ENCODE measurements at regions not wholly inside any gene's neighbourhood (a gene's known extent, or its start where the extent isn't known, plus 50 kb on each side); places are given as distances from the start of the nearest gene placed in this dataset.
"Not testable (repeated sequence)": the region's sequence is repeated elsewhere in the genome, so short reads cannot be mapped to it uniquely, and the experiment has no call there.

DNA sequence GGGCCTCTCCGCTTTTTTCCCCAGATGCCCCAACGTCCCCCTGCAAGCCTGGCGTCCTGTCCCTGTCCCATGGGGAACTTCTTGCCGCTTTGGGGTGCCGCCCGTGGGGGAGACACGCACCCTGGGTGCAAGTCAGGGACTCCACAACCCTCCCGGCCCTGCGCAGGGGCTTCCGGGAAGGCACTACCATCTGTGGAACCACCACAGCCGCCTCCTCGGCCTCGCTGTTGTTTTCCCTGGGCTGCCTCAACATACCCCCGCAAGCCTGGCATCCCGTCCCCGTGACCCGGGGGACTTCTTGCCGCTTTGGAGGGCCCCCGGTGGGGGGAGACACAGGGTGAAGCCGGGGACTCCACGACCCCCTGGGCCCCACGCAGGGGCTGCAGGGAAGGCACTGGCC lies 238.4 kb downstream of the TUBA3C start:
- Histone ChIP-seq H2AFZ (ENCODE audit: low read length) (no peak overlapping the region), H3F3A (ENCODE audit: insufficient read depth, low read length) (no peaks in the 10 kb centered on the region), H3K36me3 (replicated peaks; ENCODE audit: insufficient read depth, low read length) (no peaks in the 10 kb centered on the region), H3K79me2 (ENCODE audit: low read length) (no peaks in the 10 kb centered on the region), H3K9me3 (replicated peaks; ENCODE audit: insufficient read depth, low read length) (no peaks in the 10 kb centered on the region), H3K4me2 (ENCODE audit: low read depth, low read length) (no peak overlapping the region), H3K27ac (ENCODE audit: low read length) (no peak overlapping the region), H3K4me3 (ENCODE audit: low read length) (no peak overlapping the region), H3K9ac (ENCODE audit: low read length) (no peak overlapping the region), H3K9me2 (replicated peaks; ENCODE audit: insufficient read depth, low read length) (no peaks in the 10 kb centered on the region), H3K27me3 (replicated peaks; ENCODE audit: insufficient read depth, low read length) (no peaks in the 10 kb centered on the region), H3K4me1 (ENCODE audit: low read length) (no peaks in the 10 kb centered on the region), H4K20me1 (ENCODE audit: insufficient read depth, low read length) (no peaks in the 10 kb centered on the region)
- TF ChIP-seq EZH2phosphoT487 (IDR thresholded peaks at IDR 0.05; ENCODE audit: low read length), result no peak
- TF ChIP-seq, protein P1, sequence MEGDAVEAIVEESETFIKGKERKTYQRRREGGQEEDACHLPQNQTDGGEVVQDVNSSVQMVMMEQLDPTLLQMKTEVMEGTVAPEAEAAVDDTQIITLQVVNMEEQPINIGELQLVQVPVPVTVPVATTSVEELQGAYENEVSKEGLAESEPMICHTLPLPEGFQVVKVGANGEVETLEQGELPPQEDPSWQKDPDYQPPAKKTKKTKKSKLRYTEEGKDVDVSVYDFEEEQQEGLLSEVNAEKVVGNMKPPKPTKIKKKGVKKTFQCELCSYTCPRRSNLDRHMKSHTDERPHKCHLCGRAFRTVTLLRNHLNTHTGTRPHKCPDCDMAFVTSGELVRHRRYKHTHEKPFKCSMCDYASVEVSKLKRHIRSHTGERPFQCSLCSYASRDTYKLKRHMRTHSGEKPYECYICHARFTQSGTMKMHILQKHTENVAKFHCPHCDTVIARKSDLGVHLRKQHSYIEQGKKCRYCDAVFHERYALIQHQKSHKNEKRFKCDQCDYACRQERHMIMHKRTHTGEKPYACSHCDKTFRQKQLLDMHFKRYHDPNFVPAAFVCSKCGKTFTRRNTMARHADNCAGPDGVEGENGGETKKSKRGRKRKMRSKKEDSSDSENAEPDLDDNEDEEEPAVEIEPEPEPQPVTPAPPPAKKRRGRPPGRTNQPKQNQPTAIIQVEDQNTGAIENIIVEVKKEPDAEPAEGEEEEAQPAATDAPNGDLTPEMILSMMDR (IDR thresholded peaks at IDR 0.05; ENCODE audit: low read length), result no peak
- TF ChIP-seq EZH2 (optimal IDR thresholded peaks at IDR 0.05; ENCODE audit: low read depth, low read length), result no peak
- DNase-seq, result no peak

DNA sequence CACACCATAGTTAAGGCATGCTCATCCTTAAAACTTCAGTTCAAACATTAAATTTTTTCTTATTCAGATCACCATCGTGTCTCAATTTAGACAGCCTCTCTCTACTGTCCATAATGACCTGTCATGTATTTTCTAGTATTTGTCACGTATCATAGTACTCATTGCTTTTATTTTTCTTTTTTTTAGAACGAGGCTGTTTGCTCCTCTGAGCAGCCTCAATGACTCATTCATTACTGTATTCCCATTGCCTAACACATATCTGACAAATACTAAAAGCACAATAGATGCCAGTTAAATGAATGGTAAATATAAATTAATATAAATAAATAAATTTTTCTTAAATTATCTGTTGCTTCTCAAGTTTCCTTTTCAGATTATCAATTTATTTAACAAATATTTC lies 245.5 kb downstream of the TUBA3C start:
- no peak for DNase-seq
- Histone ChIP-seq H4K20me1 (ENCODE audit: insufficient read depth, low read length) (no peaks in the 10 kb centered on the region), H3K9me3 (replicated peaks; ENCODE audit: insufficient read depth, low read length) (no peaks in the 10 kb centered on the region), H3K4me3 (ENCODE audit: low read length) (no peak overlapping the region), H3K36me3 (replicated peaks; ENCODE audit: insufficient read depth, low read length) (no peaks in the 10 kb centered on the region), H3F3A (ENCODE audit: insufficient read depth, low read length) (no peaks in the 10 kb centered on the region), H3K9me2 (replicated peaks; ENCODE audit: insufficient read depth, low read length) (no peaks in the 10 kb centered on the region), H3K4me2 (ENCODE audit: low read depth, low read length) (no peak overlapping the region), H3K79me2 (ENCODE audit: low read length) (no peaks in the 10 kb centered on the region), H3K4me1 (ENCODE audit: low read length) (no peaks in the 10 kb centered on the region), H3K27me3 (replicated peaks; ENCODE audit: insufficient read depth, low read length) (no peaks in the 10 kb centered on the region), H3K27ac (ENCODE audit: low read length) (no peak overlapping the region), H3K9ac (ENCODE audit: low read length) (no peak overlapping the region), H2AFZ (ENCODE audit: low read length) (no peak overlapping the region)
- no peak for TF ChIP-seq EZH2phosphoT487 (IDR thresholded peaks at IDR 0.05; ENCODE audit: low read length)
- no peak for TF ChIP-seq EZH2 (optimal IDR thresholded peaks at IDR 0.05; ENCODE audit: low read depth, low read length)
- TF ChIP-seq, protein P1 (IDR thresholded peaks at IDR 0.05; ENCODE audit: low read length), result no peak

DNA sequence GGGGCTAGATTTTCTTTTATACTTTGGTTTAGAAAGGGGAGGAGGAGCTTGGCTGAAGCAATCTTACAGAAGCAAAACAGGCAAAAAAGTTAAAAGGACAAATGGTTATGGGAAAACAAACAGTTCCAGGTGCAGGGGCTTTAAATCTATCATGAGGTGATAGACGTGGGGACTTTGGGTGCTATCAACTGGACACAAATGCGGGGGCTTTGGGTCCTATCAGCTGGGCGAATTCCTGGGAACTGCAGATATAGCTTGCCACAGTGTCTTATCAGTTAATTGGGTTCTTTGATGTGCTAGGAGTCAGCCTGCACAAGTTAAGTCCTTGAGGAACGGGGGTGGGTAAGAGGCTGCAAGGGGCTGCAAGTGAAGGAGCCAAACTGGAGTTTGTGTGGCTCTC lies 260.6 kb downstream of the TUBA3C start:
- Histone ChIP-seq H3K4me2 (ENCODE audit: low read depth, low read length) (no peak overlapping the region), H3K9me2 (replicated peaks; ENCODE audit: insufficient read depth, low read length) (no peaks in the 10 kb centered on the region), H3F3A (ENCODE audit: insufficient read depth, low read length) (no peaks in the 10 kb centered on the region), H3K9ac (ENCODE audit: low read length) (no peak overlapping the region), H3K9me3 (replicated peaks; ENCODE audit: insufficient read depth, low read length) (no peaks in the 10 kb centered on the region), H2AFZ (ENCODE audit: low read length) (no peak overlapping the region), H3K27ac (ENCODE audit: low read length) (no peak overlapping the region), H3K4me1 (ENCODE audit: low read length) (no peaks in the 10 kb centered on the region), H4K20me1 (ENCODE audit: insufficient read depth, low read length) (no peaks in the 10 kb centered on the region), H3K79me2 (ENCODE audit: low read length) (no peaks in the 10 kb centered on the region), H3K4me3 (ENCODE audit: low read length) (no peak overlapping the region), H3K27me3 (replicated peaks; ENCODE audit: insufficient read depth, low read length) (no peaks in the 10 kb centered on the region), H3K36me3 (replicated peaks; ENCODE audit: insufficient read depth, low read length) (no peaks in the 10 kb centered on the region)
- TF ChIP-seq, protein P1 (IDR thresholded peaks at IDR 0.05; ENCODE audit: low read length), result no peak
- TF ChIP-seq EZH2phosphoT487 (IDR thresholded peaks at IDR 0.05; ENCODE audit: low read length) (no peak), EZH2 (optimal IDR thresholded peaks at IDR 0.05; ENCODE audit: low read depth, low read length) (no peak)
- no peak for DNase-seq

DNA sequence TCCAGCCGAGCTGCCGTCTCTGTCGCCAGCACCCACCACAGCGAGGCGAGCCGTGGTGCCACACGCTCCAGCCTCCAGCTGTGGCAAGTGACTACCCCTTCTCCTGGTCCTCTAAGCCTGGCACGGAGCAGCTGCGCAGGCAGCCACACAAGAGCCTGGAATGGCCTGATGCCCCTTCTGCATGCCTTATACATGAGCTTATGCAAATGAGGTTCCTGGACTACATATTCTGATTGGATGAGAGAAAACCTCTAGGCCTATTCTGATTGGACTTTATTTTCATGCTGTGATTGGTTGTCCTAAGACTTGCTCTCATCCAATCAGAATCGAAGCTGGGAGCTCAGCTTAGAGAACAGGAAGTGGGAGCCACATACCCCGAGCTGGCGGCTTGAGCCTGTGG lies 276.5 kb downstream of the TUBA3C start:
- DNase-seq; H3K4me1 ChIP-seq (ENCODE audit: low read length); H3F3A ChIP-seq (ENCODE audit: insufficient read depth, low read length); H3K9me2 ChIP-seq (replicated peaks; ENCODE audit: insufficient read depth, low read length); H3K9me3 ChIP-seq (replicated peaks; ENCODE audit: insufficient read depth, low read length); H2AFZ ChIP-seq (ENCODE audit: low read length); H3K4me2 ChIP-seq (ENCODE audit: low read depth, low read length); H3K27me3 ChIP-seq (replicated peaks; ENCODE audit: insufficient read depth, low read length); H3K4me3 ChIP-seq (ENCODE audit: low read length); H3K36me3 ChIP-seq (replicated peaks; ENCODE audit: insufficient read depth, low read length); H3K9ac ChIP-seq (ENCODE audit: low read length); H4K20me1 ChIP-seq (ENCODE audit: insufficient read depth, low read length); H3K79me2 ChIP-seq (ENCODE audit: low read length); H3K27ac ChIP-seq (ENCODE audit: low read length): not testable (repeated sequence)

DNA sequence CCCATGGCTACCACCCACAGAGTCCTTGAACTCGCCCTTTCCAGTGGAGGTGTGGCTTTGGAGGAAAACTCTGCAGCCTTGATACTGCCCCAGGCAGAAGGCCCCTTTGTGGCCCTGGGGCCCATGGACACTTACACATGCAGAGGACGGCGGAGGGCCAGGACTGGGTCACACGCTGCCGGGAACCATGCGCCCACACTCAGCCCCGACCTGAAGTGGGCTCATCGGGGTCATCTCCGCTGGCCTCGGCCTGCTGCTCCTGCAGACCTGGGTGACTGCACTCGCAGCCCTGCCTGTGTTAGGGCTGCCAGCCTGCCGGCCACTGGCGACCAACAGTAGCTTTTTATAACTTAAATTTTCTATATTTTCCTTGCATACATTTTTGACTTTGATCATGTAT lies 286.2 kb downstream of the TUBA3C start:
- H3K9ac ChIP-seq (ENCODE audit: low read length); H3K9me3 ChIP-seq (replicated peaks; ENCODE audit: insufficient read depth, low read length); H4K20me1 ChIP-seq (ENCODE audit: insufficient read depth, low read length); H3K4me1 ChIP-seq (ENCODE audit: low read length); H3K4me2 ChIP-seq (ENCODE audit: low read depth, low read length); H3K27me3 ChIP-seq (replicated peaks; ENCODE audit: insufficient read depth, low read length); H3K79me2 ChIP-seq (ENCODE audit: low read length); H3F3A ChIP-seq (ENCODE audit: insufficient read depth, low read length); H3K27ac ChIP-seq (ENCODE audit: low read length); H2AFZ ChIP-seq (ENCODE audit: low read length); H3K4me3 ChIP-seq (ENCODE audit: low read length); DNase-seq; H3K9me2 ChIP-seq (replicated peaks; ENCODE audit: insufficient read depth, low read length); H3K36me3 ChIP-seq (replicated peaks; ENCODE audit: insufficient read depth, low read length): not testable (repeated sequence)

DNA sequence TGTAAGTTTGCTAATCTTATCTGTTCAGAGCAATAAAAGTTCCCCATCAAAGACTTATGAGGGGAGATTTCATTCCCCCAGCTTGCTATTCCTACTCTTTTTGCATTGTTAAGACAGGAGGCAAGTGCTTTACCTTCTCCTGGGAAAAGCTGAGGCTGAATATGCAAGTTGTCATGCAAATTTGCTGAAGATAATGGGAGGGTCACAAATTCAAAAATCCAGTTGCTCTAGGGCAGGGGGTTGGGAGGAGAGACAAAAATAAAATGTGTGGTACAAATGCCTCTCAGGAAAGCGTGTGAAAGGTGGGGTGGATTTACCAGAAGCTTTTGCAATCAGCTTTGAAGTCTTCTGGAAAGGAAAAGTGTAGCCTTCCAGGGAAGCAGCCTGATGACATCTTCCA lies 290.4 kb downstream of the TUBA3C start:
- not testable (repeated sequence) for H3K27ac ChIP-seq (ENCODE audit: low read length); H3K36me3 ChIP-seq (replicated peaks; ENCODE audit: insufficient read depth, low read length); H3K79me2 ChIP-seq (ENCODE audit: low read length); H2AFZ ChIP-seq (ENCODE audit: low read length); H3K9me2 ChIP-seq (replicated peaks; ENCODE audit: insufficient read depth, low read length); DNase-seq; H3K4me3 ChIP-seq (ENCODE audit: low read length); H4K20me1 ChIP-seq (ENCODE audit: insufficient read depth, low read length); H3K27me3 ChIP-seq (replicated peaks; ENCODE audit: insufficient read depth, low read length); H3K4me2 ChIP-seq (ENCODE audit: low read depth, low read length); H3F3A ChIP-seq (ENCODE audit: insufficient read depth, low read length); H3K9ac ChIP-seq (ENCODE audit: low read length); H3K4me1 ChIP-seq (ENCODE audit: low read length); H3K9me3 ChIP-seq (replicated peaks; ENCODE audit: insufficient read depth, low read length)

Measured in MM.1S (cell line).